Esophagus squamous epithelium (tissue), 5 donors: ENCODE measurements at regions not wholly inside any gene's neighbourhood (a gene's known extent, or its start where the extent isn't known, plus 50 kb on each side); places are given as distances from the start of the nearest gene placed in this dataset.

Source experiments
- DNase-seq: peaks from one replicate; lab custom pipeline; 2025; lab: John Stamatoyannopoulos, UW
- H3K27ac ChIP-seq, 4 donors: fragments of 200-600 bp; sonication (generic); one replicate each; pipeline ENCODE4 v1.5.1; 2016 to 2019; ENCODE audit warnings: mild to moderate bottlenecking in 1 of 4
- H3K27me3 ChIP-seq, 4 donors: fragments of 200-600 bp; sonication (generic); 1 replicate in 3 of 4; 2 replicates in 1 of 4; pipeline versions ENCODE4 v1.5.1 to v1.6.0; 2017 to 2021; ENCODE audit warnings: antibody characterized with exemption in 1 of 4
- H3K36me3 ChIP-seq, 3 donors: fragments of 200-600 bp; sonication (generic); one replicate each; pipeline ENCODE4 v1.5.1; 2016 to 2019
- H3K4me1 ChIP-seq, 3 donors: fragments of 200-600 bp; sonication (generic); one replicate each; pipeline ENCODE4 v1.5.1; 2017 to 2019
- H3K4me3 ChIP-seq, 4 donors: fragments of 200-600 bp; sonication (generic); 1 replicate in 3 of 4; 2 replicates in 1 of 4; pipeline ENCODE4 v1.5.1; 2016 to 2019; ENCODE audit warnings: mild to moderate bottlenecking in 2 of 4, moderate library complexity in 1 of 4
- H3K9me3 ChIP-seq, 3 donors: fragments of 200-600 bp; sonication (generic); one replicate each; pipeline ENCODE4 v1.5.1; 2016 to 2019
- POLR2A ChIP-seq, 4 donors: fragments of 450-650 bp; IDR thresholded peaks; one replicate each; pipeline ENCODE4 v1.6.1; 2017; ENCODE audit warnings: antibody characterized with exemption in 4 of 4, mild to moderate bottlenecking in 4 of 4, moderate library complexity in 3 of 4
- whole genome bisulfite sequencing, 2 donors: methylation state at CpG; one replicate each; pipeline ENCODE4 v1.1.5; 2018; 5-methylcytosine and 5-hydroxymethylcytosine counted together
- intact Hi-C: fragments of 100-400 bp; cut with DNase I; formaldehyde crosslinking; loops from one replicate; pipeline ENCODE4 v1.15.0; 2022
- TF ChIP-seq, protein P1 (sequence below), 6 experiments: fragments of 450-650 bp in 4 of 6; fragments of 200-600 bp in 2 of 6; sonication (generic) in 2 of 6; IDR thresholded peaks; one replicate each; pipeline ENCODE4 v1.5.1; 2016 to 2019; ENCODE audit warnings: antibody characterized with exemption in 6 of 6, mild to moderate bottlenecking in 4 of 6, moderate library complexity in 4 of 6
- donor health status: DM: yes; HTN: yes; CAD: no.

DNA sequence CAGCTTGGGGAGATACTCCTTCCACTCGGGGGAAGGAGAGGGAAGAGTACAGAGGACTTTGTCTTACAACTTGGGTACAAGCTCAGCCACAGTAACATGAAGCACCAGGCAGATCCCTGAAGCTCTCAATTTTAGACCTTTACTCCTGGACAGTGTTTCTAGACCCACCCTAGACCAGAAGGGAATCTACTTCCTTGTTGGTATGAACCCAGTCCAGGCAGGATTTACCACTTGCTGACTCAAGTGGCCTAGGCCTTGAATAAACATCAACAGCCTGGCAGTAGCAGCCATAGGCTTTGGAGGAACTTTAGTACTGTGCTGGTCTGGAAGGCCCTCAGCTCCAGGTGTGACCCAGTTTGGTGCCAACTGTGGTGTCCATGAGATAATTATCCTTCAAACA is 173.1 kb downstream of the ADRA2A start:
- no peak overlapping the region for H3K27ac ChIP-seq
- no peak overlapping the region for H3K4me3 ChIP-seq
- no peaks in the 10 kb centered on the region for H3K9me3 ChIP-seq
- H3K27me3 ChIP-seq, result peaks cover 0 to 3% (median 0%) of the 10 kb centered on the region in 4 donors
- intact Hi-C loops, result no loop called here
- 71 to 80% methylated on average over 1 of the region's 1 CpG for WGBS, 2 donors
- H3K4me1 ChIP-seq, result no peaks in the 10 kb centered on the region
- TF ChIP-seq, protein P1, sequence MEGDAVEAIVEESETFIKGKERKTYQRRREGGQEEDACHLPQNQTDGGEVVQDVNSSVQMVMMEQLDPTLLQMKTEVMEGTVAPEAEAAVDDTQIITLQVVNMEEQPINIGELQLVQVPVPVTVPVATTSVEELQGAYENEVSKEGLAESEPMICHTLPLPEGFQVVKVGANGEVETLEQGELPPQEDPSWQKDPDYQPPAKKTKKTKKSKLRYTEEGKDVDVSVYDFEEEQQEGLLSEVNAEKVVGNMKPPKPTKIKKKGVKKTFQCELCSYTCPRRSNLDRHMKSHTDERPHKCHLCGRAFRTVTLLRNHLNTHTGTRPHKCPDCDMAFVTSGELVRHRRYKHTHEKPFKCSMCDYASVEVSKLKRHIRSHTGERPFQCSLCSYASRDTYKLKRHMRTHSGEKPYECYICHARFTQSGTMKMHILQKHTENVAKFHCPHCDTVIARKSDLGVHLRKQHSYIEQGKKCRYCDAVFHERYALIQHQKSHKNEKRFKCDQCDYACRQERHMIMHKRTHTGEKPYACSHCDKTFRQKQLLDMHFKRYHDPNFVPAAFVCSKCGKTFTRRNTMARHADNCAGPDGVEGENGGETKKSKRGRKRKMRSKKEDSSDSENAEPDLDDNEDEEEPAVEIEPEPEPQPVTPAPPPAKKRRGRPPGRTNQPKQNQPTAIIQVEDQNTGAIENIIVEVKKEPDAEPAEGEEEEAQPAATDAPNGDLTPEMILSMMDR (IDR thresholded peaks at IDR 0.05), result no peak
- TF ChIP-seq POLR2A (IDR thresholded peaks at IDR 0.05), result no peak
- H3K36me3 ChIP-seq, result no peaks in the 10 kb centered on the region
- no peak for DNase-seq

DNA sequence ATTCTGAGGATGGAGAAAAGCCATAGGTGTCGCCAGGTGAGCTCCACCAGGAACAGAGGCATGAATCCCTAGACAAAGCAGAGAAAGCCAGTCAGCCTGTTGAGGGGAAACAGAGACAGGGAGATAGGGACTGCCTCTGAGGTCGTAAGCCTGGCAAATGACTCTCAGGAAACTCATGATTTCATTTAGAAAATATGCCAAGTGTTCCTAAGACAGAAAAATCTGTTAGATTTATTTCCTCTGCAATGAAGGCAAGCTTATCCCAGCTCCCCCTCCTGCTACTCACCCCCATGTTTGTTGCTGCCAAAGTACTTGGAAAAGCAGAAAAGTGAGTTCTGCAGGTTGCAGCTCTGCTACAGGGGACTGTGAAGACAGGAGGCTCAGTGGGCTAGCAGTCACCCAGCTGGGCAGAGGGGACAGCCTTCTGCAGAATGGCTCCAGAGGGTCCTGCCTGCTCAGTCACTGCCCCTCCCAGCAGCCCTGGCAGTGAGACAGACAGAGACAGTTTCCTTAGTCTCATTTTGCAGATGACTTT is 184.3 kb downstream of the ADRA2A start:
- Histone ChIP-seq H3K4me1 (no peaks in the 10 kb centered on the region), H3K27ac (no peak overlapping the region), H3K4me3 (no peak overlapping the region), H3K9me3 (no peaks in the 10 kb centered on the region), H3K27me3 (peaks cover 0 to under 1% (median 0%) of the 10 kb centered on the region in 4 donors), H3K36me3 (no peaks in the 10 kb centered on the region)
- 44 to 51% methylated on average over 2 of the region's 2 CpGs for WGBS, 2 donors
- intact Hi-C loops, result no loop called here
- DNase-seq, result no peak
- TF ChIP-seq POLR2A (IDR thresholded peaks at IDR 0.05), result no peak
- TF ChIP-seq, protein P1 (IDR thresholded peaks at IDR 0.05), result no peak

DNA sequence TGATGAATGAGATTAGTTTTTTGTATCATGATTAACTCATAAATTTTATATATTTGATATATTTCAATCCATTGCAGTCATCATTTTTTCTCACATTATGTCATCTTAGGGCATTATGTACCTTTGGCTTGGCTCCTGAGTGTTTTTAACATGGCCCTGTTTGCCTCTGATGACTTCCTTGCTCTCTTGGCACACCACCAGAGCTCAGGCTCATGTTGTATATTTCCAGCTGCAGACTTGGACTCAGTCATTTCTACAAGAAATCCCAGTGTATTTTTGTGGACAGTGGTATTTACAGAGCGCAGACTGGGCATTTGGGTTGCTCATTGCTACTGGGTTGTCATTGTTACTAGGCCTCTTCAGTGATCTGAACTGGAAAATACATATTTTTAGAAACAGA is 188.5 kb downstream of the ADRA2A start:
- H3K27me3 ChIP-seq, result peaks cover 0 to 9% (median 0%) of the 10 kb centered on the region in 4 donors
- no peaks in the 10 kb centered on the region for H3K4me1 ChIP-seq
- WGBS, 2 donors, result 40 to 75% methylated on average over 1 of the region's 1 CpG
- H3K4me3 ChIP-seq, result no peak overlapping the region
- no peaks in the 10 kb centered on the region for H3K36me3 ChIP-seq
- no peak for DNase-seq
- intact Hi-C loops, result no loop called here
- no peak for TF ChIP-seq POLR2A (IDR thresholded peaks at IDR 0.05)
- TF ChIP-seq, protein P1 (IDR thresholded peaks at IDR 0.05), result no peak
- H3K27ac ChIP-seq, result no peak overlapping the region
- no peaks in the 10 kb centered on the region for H3K9me3 ChIP-seq

DNA sequence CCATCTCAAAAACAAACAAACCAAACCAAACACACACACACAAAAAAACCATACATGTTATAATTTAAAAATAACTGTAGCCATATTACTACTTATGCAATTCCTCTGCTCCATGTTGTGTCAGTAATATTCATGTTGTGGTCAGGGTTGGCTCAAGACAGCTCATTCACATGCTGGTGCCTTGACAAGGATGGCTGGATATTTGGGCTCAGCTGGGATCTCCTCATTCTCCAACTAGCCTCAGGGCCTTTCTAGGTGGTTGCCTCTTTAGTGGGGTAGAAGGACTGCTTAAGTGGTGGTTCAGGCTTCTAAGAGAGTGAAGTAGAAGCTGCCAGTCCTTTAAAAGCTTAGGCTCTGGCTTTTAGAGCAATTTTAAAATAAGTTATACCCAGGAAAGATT is 189.3 kb downstream of the ADRA2A start:
- H3K4me1 ChIP-seq, result no peaks in the 10 kb centered on the region
- H3K9me3 ChIP-seq, result no peaks in the 10 kb centered on the region
- H3K27me3 ChIP-seq, result peaks cover 0 to 11% (median 0%) of the 10 kb centered on the region in 4 donors
- no peak overlapping the region for H3K27ac ChIP-seq
- no peak for DNase-seq
- TF ChIP-seq POLR2A (IDR thresholded peaks at IDR 0.05), result no peak
- TF ChIP-seq, protein P1 (IDR thresholded peaks at IDR 0.05), result no peak
- H3K4me3 ChIP-seq, result no peak overlapping the region
- no peaks in the 10 kb centered on the region for H3K36me3 ChIP-seq
- intact Hi-C loops, result no loop called here

DNA sequence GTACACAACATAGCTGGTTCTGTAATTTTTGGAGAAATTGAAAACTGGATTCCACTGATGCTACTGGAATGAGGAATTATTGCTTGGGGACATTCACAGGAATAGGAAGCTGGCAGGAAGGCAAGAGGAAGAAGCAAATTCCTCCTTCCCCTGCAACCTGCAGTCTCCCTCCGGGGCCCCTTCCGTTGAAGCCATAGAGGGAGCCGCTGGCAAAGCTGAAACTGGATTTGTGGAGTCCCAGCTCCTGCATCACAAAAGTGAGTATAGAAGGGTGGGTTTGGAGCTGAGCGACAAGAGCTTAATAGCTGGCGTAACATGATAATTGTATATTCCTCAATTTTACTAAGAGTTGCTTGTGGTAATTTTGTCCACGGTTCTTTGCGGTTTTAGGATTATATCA is 190.8 kb downstream of the ADRA2A start:
- no peak for TF ChIP-seq POLR2A (IDR thresholded peaks at IDR 0.05)
- TF ChIP-seq, protein P1 (IDR thresholded peaks at IDR 0.05), result no peak
- H3K4me3 ChIP-seq, result no peak overlapping the region
- H3K27me3 ChIP-seq, result peaks cover 0 to 13% (median 0%) of the 10 kb centered on the region in 4 donors
- H3K27ac ChIP-seq, result no peak overlapping the region
- 48 to 64% methylated on average over 7 of the region's 7 CpGs for WGBS, 2 donors
- intact Hi-C loops, result no loop called here
- no peaks in the 10 kb centered on the region for H3K4me1 ChIP-seq
- no peaks in the 10 kb centered on the region for H3K9me3 ChIP-seq
- no peak for DNase-seq
- no peaks in the 10 kb centered on the region for H3K36me3 ChIP-seq
